Fibroblast of lung (primary cell): ENCODE measurements at regions not wholly inside any gene's neighbourhood (a gene's known extent, or its start where the extent isn't known, plus 50 kb on each side); places are given as distances from the start of the nearest gene placed in this dataset.

Experiments
- DNase-seq, 2 donors: peaks; one replicate each; pipeline versions ENCODE4 v3.0.0 to v3.0.0-alpha.2; 2010; ENCODE audit warnings: low read depth in 2 of 2
- H2AFZ ChIP-seq: 2 replicates; pipeline ENCODE4 v1.5.1; 2012; ENCODE audit warnings: low read length, control low read depth, inconsistent platforms
- H3K27ac ChIP-seq: 2 replicates; pipeline ENCODE4 v1.5.1; 2011; ENCODE audit warnings: low read length, control low read depth; ENCODE audit not compliant: insufficient read depth
- H3K27me3 ChIP-seq: 2 replicates; pipeline ENCODE4 v1.5.1; 2011; ENCODE audit warnings: mild to moderate bottlenecking, low read length; ENCODE audit not compliant: control insufficient read depth, insufficient read depth
- H3K36me3 ChIP-seq: 2 replicates; pipeline ENCODE4 v1.5.1; 2011; ENCODE audit warnings: low read length; ENCODE audit not compliant: control insufficient read depth, insufficient read depth
- H3K4me1 ChIP-seq: 2 replicates; pipeline ENCODE4 v1.5.1; 2011; ENCODE audit warnings: low read length; ENCODE audit not compliant: control insufficient read depth, insufficient read depth; ENCODE audit errors: extremely low read depth
- H3K4me2 ChIP-seq: 2 replicates; pipeline ENCODE4 v1.5.1; 2011; ENCODE audit warnings: low read length, control low read depth; ENCODE audit not compliant: insufficient read depth; ENCODE audit errors: extremely low read depth
- H3K4me3 ChIP-seq, 4 experiments: fragments of 200-600 bp in 1 of 4; sonication (generic) in 1 of 4; replicated peaks in 1 of 4; 2 replicates each; pipeline ENCODE4 v1.5.1; 2011 to 2016; ENCODE audit warnings: low read length in 4 of 4, low read depth in 3 of 4, mild to moderate bottlenecking in 3 of 4, control low read depth in 2 of 4, inconsistent platforms in 1 of 4, mixed read lengths in 1 of 4; ENCODE audit not compliant: insufficient read depth in 1 of 4; ENCODE audit errors: control extremely low read depth in 1 of 4
- H3K79me2 ChIP-seq: 2 replicates; pipeline ENCODE4 v1.5.1; 2012; ENCODE audit warnings: mild to moderate bottlenecking, low read length, inconsistent platforms; ENCODE audit not compliant: control insufficient read depth, insufficient read depth
- H3K9ac ChIP-seq: 2 replicates; pipeline ENCODE4 v1.5.1; 2011; ENCODE audit warnings: mild to moderate bottlenecking, low read length, control low read depth; ENCODE audit not compliant: insufficient read depth
- H3K9me3 ChIP-seq: 2 replicates; pipeline ENCODE4 v1.5.1; 2012; ENCODE audit warnings: low read depth, low read length; ENCODE audit not compliant: control insufficient read depth, insufficient read depth
- H4K20me1 ChIP-seq: 2 replicates; pipeline ENCODE4 v1.5.1; 2011; ENCODE audit warnings: low read length; ENCODE audit not compliant: control insufficient read depth, insufficient read depth; ENCODE audit errors: extremely low read depth
- EZH2 ChIP-seq: IDR thresholded peaks from 2 replicates; pipeline ENCODE4 v1.5.1; 2012; ENCODE audit warnings: low read length, control low read depth, mild to moderate bottlenecking; ENCODE audit errors: missing control alignments
- TF ChIP-seq, protein P1 (sequence below), 2 donors: IDR thresholded peaks in 1 of 2; conservative IDR thresholded peaks in 1 of 2; 1 replicate in 1 of 2; 2 replicates in 1 of 2; pipeline ENCODE4 v1.5.1; 2011 to 2012; ENCODE audit warnings: low read length in 2 of 2, control low read depth in 1 of 2, inconsistent platforms in 1 of 2, low read depth in 1 of 2, mild to moderate bottlenecking in 1 of 2

GRCh38 chr6:4382362-4382853, 247.0 kb upstream of the ECI2 start:
- Histone ChIP-seq H3K36me3 (no peaks in the 10 kb centered on the region), H3K27me3 (no peaks in the 10 kb centered on the region), H3K9ac (no peak overlapping the region), H2AFZ (no peak overlapping the region), H3K4me2 (no peak overlapping the region), H3K79me2 (no peaks in the 10 kb centered on the region), H3K9me3 (no peaks in the 10 kb centered on the region), H3K4me3 (no peak overlapping the region), H4K20me1 (no peaks in the 10 kb centered on the region), H3K27ac (no peak overlapping the region), H3K4me1 (no peaks in the 10 kb centered on the region)
- TF ChIP-seq, protein P1, sequence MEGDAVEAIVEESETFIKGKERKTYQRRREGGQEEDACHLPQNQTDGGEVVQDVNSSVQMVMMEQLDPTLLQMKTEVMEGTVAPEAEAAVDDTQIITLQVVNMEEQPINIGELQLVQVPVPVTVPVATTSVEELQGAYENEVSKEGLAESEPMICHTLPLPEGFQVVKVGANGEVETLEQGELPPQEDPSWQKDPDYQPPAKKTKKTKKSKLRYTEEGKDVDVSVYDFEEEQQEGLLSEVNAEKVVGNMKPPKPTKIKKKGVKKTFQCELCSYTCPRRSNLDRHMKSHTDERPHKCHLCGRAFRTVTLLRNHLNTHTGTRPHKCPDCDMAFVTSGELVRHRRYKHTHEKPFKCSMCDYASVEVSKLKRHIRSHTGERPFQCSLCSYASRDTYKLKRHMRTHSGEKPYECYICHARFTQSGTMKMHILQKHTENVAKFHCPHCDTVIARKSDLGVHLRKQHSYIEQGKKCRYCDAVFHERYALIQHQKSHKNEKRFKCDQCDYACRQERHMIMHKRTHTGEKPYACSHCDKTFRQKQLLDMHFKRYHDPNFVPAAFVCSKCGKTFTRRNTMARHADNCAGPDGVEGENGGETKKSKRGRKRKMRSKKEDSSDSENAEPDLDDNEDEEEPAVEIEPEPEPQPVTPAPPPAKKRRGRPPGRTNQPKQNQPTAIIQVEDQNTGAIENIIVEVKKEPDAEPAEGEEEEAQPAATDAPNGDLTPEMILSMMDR (conservative IDR thresholded peaks at IDR 0.05 in 1 of 2, IDR thresholded peaks at IDR 0.05 in 1 of 2; ENCODE audit: low read depth in 1 of 2, low read length in 2 of 2), result no peak
- TF ChIP-seq EZH2, result no peak
- peak in 1 of 2 donors; percentile 12 for DNase-seq

GRCh38 chr6:4381381-4381780, 246.0 kb upstream of the ECI2 start:
- no peaks in the 10 kb centered on the region for H3K36me3 ChIP-seq
- H3K4me2 ChIP-seq, result no peak overlapping the region
- peak; percentile 56 to 72 for DNase-seq
- no peak overlapping the region for H2AFZ ChIP-seq
- no peaks in the 10 kb centered on the region for H3K9me3 ChIP-seq
- no peak overlapping the region for H3K27ac ChIP-seq
- H3K9ac ChIP-seq, result no peak overlapping the region
- H3K79me2 ChIP-seq, result no peaks in the 10 kb centered on the region
- no peak overlapping the region for H3K4me3 ChIP-seq
- no peaks in the 10 kb centered on the region for H4K20me1 ChIP-seq
- no peaks in the 10 kb centered on the region for H3K27me3 ChIP-seq
- TF ChIP-seq, protein P1 (conservative IDR thresholded peaks at IDR 0.05 in 1 of 2, IDR thresholded peaks at IDR 0.05 in 1 of 2; ENCODE audit: low read depth in 1 of 2, low read length in 2 of 2), result no peak
- no peak for TF ChIP-seq EZH2
- no peaks in the 10 kb centered on the region for H3K4me1 ChIP-seq

DNA sequence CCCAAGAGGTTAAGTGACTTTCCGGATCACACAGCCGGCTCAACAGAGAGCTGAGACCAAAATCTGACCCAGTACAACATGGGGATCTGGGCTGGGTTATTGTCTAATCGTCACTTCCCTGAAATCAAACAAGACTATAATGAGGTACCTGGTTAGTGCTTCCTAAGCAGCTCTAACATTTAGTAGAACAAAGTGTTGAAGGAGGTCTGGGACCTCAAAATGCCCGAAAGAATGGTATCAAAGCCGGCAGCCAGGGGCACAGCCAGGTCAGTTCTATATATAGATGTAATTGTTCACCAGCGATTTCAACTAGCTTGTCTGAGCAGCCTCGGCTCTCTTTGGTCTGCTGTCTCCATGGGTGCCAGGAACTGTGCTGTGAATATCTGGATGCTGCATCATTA, 245.5 kb upstream of the ECI2 start:
- H4K20me1 ChIP-seq, result no peaks in the 10 kb centered on the region
- H3K9ac ChIP-seq, result no peak overlapping the region
- H3K4me3 ChIP-seq, result no peak overlapping the region
- H3K4me1 ChIP-seq, result no peaks in the 10 kb centered on the region
- no peaks in the 10 kb centered on the region for H3K27me3 ChIP-seq
- TF ChIP-seq, protein P1 (conservative IDR thresholded peaks at IDR 0.05 in 1 of 2, IDR thresholded peaks at IDR 0.05 in 1 of 2; ENCODE audit: low read depth in 1 of 2, low read length in 2 of 2), result no peak
- no peak for TF ChIP-seq EZH2
- no peaks in the 10 kb centered on the region for H3K36me3 ChIP-seq
- no peaks in the 10 kb centered on the region for H3K79me2 ChIP-seq
- no peak overlapping the region for H2AFZ ChIP-seq
- no peak for DNase-seq
- H3K27ac ChIP-seq, result no peak overlapping the region
- no peaks in the 10 kb centered on the region for H3K9me3 ChIP-seq
- no peak overlapping the region for H3K4me2 ChIP-seq
